ENCODE measurements at regions not wholly inside any gene's neighbourhood (a gene's known extent, or its start where the extent isn't known, plus 50 kb on each side); places are given as distances from the start of the nearest gene placed in this dataset.

GRCh38 chr5:3542769-3543168 is 52.9 kb upstream of the IRX1 start:
- no peak overlapping the region for H3K4me3 ChIP-seq (replicated peaks in 1 of 2; ENCODE audit: low read depth in 2 of 2, low read length in 2 of 2)
- no peak for DNase-seq (ENCODE audit: low read depth in 2 of 2)
- TF ChIP-seq CTCF (IDR thresholded peaks at IDR 0.05; ENCODE audit: low read depth, low read length) = no peak

- no peak for DNase-seq (ENCODE audit: low read depth in 2 of 2)
- TF ChIP-seq CTCF (IDR thresholded peaks at IDR 0.05; ENCODE audit: low read depth, low read length) = no peak
Measured at GRCh38 chr5:3542158-3542557, 53.5 kb upstream of the IRX1 start.

GRCh38 chr5:3538886-3539285 is 56.7 kb upstream of the IRX1 start:
- no peak overlapping the region for H3K4me3 ChIP-seq (replicated peaks in 1 of 2; ENCODE audit: low read depth in 2 of 2, low read length in 2 of 2)
- no peak for DNase-seq (ENCODE audit: low read depth in 2 of 2)
- no peak for TF ChIP-seq CTCF (IDR thresholded peaks at IDR 0.05; ENCODE audit: low read depth, low read length)

More at GRCh38 chr5:3542158-3542557, 53.5 kb upstream of the IRX1 start:
- no peak overlapping the region for H3K4me3 ChIP-seq (replicated peaks in 1 of 2; ENCODE audit: low read depth in 2 of 2, low read length in 2 of 2)

GRCh38 chr5:3537942-3538341 is 57.7 kb upstream of the IRX1 start:
- TF ChIP-seq CTCF (IDR thresholded peaks at IDR 0.05; ENCODE audit: low read depth, low read length) = no peak
- no peak for DNase-seq (ENCODE audit: low read depth in 2 of 2)
- H3K4me3 ChIP-seq (replicated peaks in 1 of 2; ENCODE audit: low read depth in 2 of 2, low read length in 2 of 2) = no peak overlapping the region

- no peak for DNase-seq (ENCODE audit: low read depth in 2 of 2)
- no peak overlapping the region for H3K4me3 ChIP-seq (replicated peaks in 1 of 2; ENCODE audit: low read depth in 2 of 2, low read length in 2 of 2)
- no peak for TF ChIP-seq CTCF (IDR thresholded peaks at IDR 0.05; ENCODE audit: low read depth, low read length)
Measured at GRCh38 chr5:3535414-3536211, 60.0 kb upstream of the IRX1 start.

- no peak for TF ChIP-seq CTCF (IDR thresholded peaks at IDR 0.05; ENCODE audit: low read depth, low read length)
- DNase-seq (ENCODE audit: low read depth in 2 of 2) = no peak
- H3K4me3 ChIP-seq (replicated peaks in 1 of 2; ENCODE audit: low read depth in 2 of 2, low read length in 2 of 2) = no peak overlapping the region
Measured at GRCh38 chr5:3534997-3535396, 60.6 kb upstream of the IRX1 start.

All from cardiac fibroblast (primary cell).